SIG-M5 (cell line): ENCODE measurements at regions not wholly inside any gene's neighbourhood (a gene's known extent, or its start where the extent isn't known, plus 50 kb on each side); places are given as distances from the start of the nearest gene placed in this dataset.

ENCODE experiments used
- DNase-seq: peaks from one replicate; lab custom pipeline; 2025; lab: John Stamatoyannopoulos, UW

- DNase-seq: no peak
Observed at GRCh38 chr13:62093984-62094780, 678.5 kb upstream of the PCDH20 start.

- DNase-seq: no peak
Observed at GRCh38 chr13:62092949-62093348, 677.3 kb upstream of the PCDH20 start.

DNA sequence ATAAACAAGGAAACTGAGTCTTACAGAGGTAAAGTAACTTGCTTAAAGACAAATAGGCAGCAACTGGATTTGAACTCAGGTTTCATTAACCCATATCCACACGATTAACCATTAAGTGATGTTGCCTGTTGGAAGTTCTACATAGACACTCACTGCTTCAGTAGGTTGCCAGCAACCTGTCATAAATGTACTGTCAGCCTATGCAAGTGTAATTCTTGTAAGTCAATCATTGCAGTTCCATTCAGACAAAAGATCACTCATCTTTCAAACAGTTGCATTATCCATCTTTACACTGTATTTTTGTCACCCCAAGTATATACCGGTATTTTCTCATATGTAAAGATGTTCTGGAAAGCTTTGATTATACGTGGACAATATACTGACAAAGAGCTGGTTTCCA is 676.9 kb upstream of the PCDH20 start:
- DNase-seq: no peak

GRCh38 chr13:62088165-62088564 is 672.5 kb upstream of the PCDH20 start:
- DNase-seq: no peak

- DNase-seq: no peak
Observed at GRCh38 chr13:62087124-62087523, 671.5 kb upstream of the PCDH20 start.

DNA sequence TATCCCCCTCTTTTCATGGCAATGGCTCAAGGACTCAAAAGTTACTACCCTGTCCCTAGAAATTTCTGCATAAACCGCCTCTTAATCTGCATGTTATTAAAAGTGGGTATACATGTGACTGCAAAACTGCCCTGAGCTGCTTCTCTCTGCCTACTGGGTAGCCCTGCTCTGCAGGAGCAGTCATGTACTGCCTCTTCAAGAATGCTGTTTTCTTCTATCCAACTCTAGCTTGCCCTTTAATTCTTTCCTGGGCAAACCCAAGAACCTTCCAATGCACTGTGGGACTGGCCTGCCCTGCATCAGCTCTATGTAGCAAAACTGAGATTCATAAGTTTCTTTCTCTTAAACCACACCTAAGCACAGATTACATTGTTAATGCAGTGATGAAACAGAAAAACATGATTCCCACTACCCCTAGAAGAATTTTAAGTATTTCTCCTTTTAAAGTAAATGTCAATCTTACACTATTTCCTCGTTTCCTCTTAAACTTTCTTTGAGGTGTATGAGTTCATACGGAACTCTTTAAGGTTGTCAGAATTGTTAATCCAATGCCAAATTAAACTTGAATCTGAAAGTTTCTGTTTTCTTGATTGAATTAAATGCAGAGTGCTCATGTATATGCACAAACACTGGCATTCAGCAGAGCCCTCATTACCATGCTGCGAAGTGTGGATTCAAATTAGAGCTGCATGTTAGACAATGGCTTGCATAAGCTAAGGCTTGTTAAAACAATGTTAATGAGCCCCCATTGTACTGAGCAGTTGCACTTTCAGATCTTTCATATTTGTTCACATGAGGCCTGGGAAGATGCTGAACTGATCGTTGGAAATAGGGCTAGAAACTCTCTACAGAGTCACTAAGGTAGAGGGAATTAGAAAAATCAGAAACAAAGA is 669.9 kb upstream of the PCDH20 start:
- no peak for DNase-seq

DNA sequence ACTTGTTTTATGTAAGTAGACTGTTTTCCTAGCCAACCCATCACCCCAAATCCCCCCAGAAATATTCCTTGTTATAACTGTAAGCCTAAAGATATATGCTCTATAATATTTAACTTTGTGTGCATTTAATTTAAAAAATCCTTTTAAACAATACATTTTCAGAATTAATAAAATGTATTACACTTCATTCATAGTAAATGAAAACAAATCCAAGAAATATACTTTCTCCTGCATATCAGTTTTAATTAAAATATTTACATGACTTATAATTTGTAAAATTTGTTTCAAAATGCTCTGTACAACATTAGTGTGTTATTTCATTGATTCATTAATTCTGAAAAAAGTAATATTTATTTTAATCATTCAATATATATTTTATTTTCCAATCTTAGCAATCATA is 669.1 kb upstream of the PCDH20 start:
- no peak for DNase-seq

DNA sequence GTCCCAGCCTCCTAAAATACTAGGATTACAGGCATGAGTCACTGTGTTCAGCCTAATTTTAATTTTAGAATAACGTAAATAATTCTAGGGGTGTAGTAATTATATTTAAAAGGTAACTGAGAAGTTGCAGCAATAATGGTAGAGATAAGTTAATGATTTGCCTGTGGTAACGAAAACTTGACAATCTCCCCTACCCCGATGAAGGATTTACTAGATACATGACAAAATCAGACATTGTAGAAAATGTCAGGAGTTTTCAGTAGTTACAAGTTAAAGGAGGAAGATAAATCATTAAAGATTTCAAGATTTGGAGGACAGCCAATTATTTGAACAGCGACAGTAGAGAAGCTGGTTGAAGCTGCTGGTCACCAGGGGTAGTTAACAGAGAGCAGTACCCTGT is 652.2 kb upstream of the PCDH20 start:
- DNase-seq: no peak

DNA sequence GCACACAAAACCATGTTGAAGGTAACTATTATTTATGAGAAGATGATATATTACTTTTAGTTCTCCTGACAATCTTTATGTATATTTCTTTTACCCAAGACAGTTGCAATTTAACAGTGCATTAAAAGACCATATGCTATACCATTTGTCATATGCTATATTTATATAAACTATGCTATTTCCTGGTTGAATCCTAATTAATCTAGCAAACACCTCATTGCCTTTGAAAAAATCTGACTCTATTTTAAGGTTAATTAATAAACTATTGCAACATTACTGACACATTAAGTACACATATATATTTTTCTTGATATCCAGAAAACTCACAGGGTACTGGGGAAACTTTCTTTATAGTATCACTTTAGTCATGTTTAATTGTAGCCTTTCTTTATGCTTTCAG is 649.4 kb upstream of the PCDH20 start:
- no peak for DNase-seq

- DNase-seq: no peak
Observed at GRCh38 chr13:62061751-62062150, 646.1 kb upstream of the PCDH20 start.

- DNase-seq: no peak
Observed at GRCh38 chr13:62060570-62060969, 644.9 kb upstream of the PCDH20 start.

DNA sequence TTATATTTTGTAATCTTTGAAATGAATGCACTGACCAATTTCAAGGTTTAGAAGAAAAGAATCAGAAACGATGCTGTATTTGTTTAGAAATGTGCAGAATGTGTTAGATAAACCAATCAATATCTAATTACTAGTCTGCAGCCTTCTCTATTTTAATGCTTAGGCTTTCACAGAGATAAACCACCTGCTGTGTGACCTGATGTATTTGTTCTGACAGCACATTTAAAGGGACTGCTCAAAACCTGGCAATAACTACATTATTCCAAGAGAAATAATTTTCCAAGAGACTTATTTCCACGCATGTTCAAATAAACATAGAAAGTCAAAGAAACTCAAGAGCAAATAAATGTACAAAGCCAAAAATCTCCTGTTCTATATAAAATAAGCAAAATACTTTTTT is 641.6 kb upstream of the PCDH20 start:
- DNase-seq: no peak

DNA sequence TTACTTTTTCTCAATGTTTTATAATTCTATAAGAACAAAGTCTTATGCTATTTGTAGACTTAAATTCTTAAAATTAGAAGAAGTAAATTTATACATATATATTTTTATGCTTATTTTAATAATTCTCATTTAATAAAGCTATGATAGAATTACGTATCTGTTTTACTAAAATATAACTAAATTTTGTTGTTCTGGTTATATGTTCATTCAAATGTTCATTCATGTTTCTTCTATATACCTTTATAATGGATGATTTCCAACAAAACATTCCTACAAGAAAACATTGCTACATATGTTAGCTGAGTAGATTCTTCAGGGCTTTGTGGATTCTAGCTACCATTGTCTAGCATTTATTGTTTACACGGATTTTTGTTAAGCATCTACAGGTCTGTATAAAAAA is 634.3 kb upstream of the PCDH20 start:
- no peak for DNase-seq

- no peak for DNase-seq
Observed at GRCh38 chr13:62046512-62046911, 630.9 kb upstream of the PCDH20 start.

GRCh38 chr13:62043600-62043999 is 628.0 kb upstream of the PCDH20 start:
- no peak for DNase-seq

- no peak for DNase-seq
Observed at GRCh38 chr13:62040806-62041205, 625.2 kb upstream of the PCDH20 start.

GRCh38 chr13:62040078-62040477 is 624.4 kb upstream of the PCDH20 start:
- no peak for DNase-seq

GRCh38 chr13:62038214-62038613 is 622.6 kb upstream of the PCDH20 start:
- no peak for DNase-seq

DNA sequence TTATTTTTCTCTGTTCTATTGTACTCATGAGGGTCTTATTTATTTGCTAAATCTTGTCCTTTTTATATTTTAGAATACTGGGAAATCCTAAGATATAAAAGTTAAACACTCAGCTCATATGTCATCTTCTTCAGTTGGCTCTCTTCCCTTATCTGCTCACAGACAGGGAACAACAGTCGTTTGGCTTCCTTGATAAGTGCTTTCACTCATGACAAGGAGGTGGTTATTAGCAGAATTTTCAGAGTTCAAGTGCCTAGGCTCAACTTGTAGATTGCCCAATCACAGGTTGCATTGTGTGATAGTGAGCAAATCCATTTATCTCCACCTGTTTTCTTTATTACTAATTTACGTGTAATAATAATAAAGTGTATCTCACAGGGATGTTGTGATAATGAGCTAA is 620.3 kb upstream of the PCDH20 start:
- DNase-seq: no peak

DNA sequence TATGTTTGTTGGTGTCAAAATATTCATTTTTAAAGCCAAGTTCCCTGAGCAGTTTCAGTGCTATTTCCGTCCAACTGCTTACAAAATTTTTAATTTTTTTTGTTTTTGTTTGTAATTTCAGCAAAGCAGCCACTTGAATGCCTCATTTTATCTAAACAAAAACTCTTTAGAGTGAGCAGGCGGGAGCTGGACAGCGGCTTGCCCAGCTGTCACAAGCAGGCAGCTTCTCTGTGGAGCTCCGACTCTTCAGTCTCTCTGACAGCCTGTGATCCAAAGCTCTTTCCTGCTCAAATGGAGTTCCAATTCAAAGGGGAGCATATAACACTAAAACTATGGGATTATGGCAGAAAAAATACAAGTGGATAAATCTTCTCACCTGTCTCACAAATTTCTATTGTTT is 618.3 kb upstream of the PCDH20 start:
- no peak for DNase-seq

GRCh38 chr13:62022369-62022768 is 606.7 kb upstream of the PCDH20 start:
- no peak for DNase-seq

DNA sequence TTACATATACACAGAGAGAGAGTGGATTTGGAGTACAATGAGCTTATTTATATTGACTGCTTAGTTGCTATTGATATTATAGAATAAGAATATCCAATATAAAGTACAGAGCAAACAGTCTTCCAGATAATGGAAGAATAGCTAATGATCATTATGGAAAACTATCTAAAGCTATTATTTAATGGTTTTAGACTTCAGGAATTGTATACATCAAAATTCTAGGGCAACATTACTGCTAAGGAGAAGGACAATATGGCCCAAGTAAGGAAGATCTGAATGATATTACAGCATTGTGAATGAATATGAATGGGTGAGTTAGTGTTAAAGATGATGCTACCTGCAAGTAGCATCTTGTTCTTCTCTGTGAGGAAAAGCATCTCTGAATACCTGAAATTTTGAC is 604.2 kb upstream of the PCDH20 start:
- DNase-seq: no peak

- DNase-seq: no peak
Observed at GRCh38 chr13:62014299-62014698, 598.6 kb upstream of the PCDH20 start.
